Endodermal cell (in vitro differentiated cells): ENCODE measurements at regions not wholly inside any gene's neighbourhood (a gene's known extent, or its start where the extent isn't known, plus 50 kb on each side); places are given as distances from the start of the nearest gene placed in this dataset.
"Not testable (repeated sequence)": the region's sequence is repeated elsewhere in the genome, so short reads cannot be mapped to it uniquely, and the experiment has no call there.

Experiments
- DNase-seq: peaks from one replicate; pipeline ENCODE4 v3.0.0-alpha.2; 2017
- H3K27ac ChIP-seq: 2 replicates; pipeline ENCODE4 v1.5.1; 2013; ENCODE audit warnings: mild to moderate bottlenecking, low read depth, low read length, moderate library complexity
- H3K27me3 ChIP-seq: 2 replicates; pipeline ENCODE4 v1.6.1; 2013; ENCODE audit warnings: mild to moderate bottlenecking, low read length, moderate library complexity; ENCODE audit not compliant: insufficient read depth, control insufficient read depth, poor library complexity, severe bottlenecking
- H3K36me3 ChIP-seq: 2 replicates; pipeline ENCODE4 v1.7.0; 2013; ENCODE audit warnings: mild to moderate bottlenecking, low read length, moderate library complexity; ENCODE audit not compliant: control insufficient read depth, insufficient read depth
- H3K4me1 ChIP-seq: one replicate; pipeline ENCODE4 v1.7.0; 2013; ENCODE audit warnings: low read length; ENCODE audit not compliant: control insufficient read depth, insufficient read depth
- H3K4me3 ChIP-seq: 2 replicates; pipeline ENCODE4 v1.5.1; 2013; ENCODE audit warnings: mild to moderate bottlenecking, low read length, moderate library complexity
- H3K9ac ChIP-seq: 2 replicates; pipeline ENCODE4 v1.6.1; 2013; ENCODE audit warnings: mild to moderate bottlenecking, low read length, moderate library complexity; ENCODE audit not compliant: poor library complexity, severe bottlenecking; ENCODE audit errors: extremely low read depth
- H3K9me3 ChIP-seq: 2 replicates; pipeline ENCODE4 v1.6.1; 2013; ENCODE audit warnings: mild to moderate bottlenecking, low read length, moderate library complexity; ENCODE audit not compliant: control insufficient read depth
- H3K27ac Mint-ChIP-seq: 2 replicates; pipeline ENCODE4 v1.8.0; 2020; ENCODE audit warnings: mixed read lengths
- H3K27me3 Mint-ChIP-seq: 2 replicates; pipeline ENCODE4 v1.8.0; 2021; ENCODE audit warnings: mild to moderate bottlenecking, mixed read lengths; ENCODE audit not compliant: insufficient read depth
- H3K36me3 Mint-ChIP-seq: 2 replicates; pipeline ENCODE4 v1.8.0; 2020; ENCODE audit warnings: low read depth, mixed read lengths
- H3K4me1 Mint-ChIP-seq: 2 replicates; pipeline ENCODE4 v1.8.0; 2020; ENCODE audit warnings: mixed read lengths
- H3K4me3 Mint-ChIP-seq: 2 replicates; pipeline ENCODE4 v1.8.0; 2020; ENCODE audit warnings: mild to moderate bottlenecking, moderate library complexity, mixed read lengths
- H3K9me3 Mint-ChIP-seq: 2 replicates; pipeline ENCODE4 v1.8.0; 2020; ENCODE audit warnings: mild to moderate bottlenecking, mixed read lengths
- CTCF ChIP-seq: fragments of 200-600 bp; sonication (generic); conservative IDR thresholded peaks from 2 replicates; pipeline ENCODE4 v1.5.0; 2021; ENCODE audit warnings: antibody characterized with exemption, mild to moderate bottlenecking
- WGBS, 2 experiments: methylation state at CpG; one replicate each; pipeline versions ENCODE4 v1.1.5 to v1.1.7; 2013; ENCODE audit warnings: missing lambda C conversion rate in 2 of 2, mixed read lengths in 1 of 2; ENCODE audit not compliant: insufficient coverage in 1 of 2, insufficient read length in 1 of 2; 5-methylcytosine and 5-hydroxymethylcytosine counted together

GRCh38 chr20:30610751-30611150, 646.7 kb upstream of the DEFB115 start:
- WGBS, 2 experiments = 82 to 100% methylated on average over 1 to 4 of the region's 4 CpGs
- Histone ChIP-seq H3K27ac (no peak overlapping the region), H3K9me3 (peaks cover 14% of the 10 kb centered on the region), H3K36me3 (no peaks in the 10 kb centered on the region), H3K4me3 (no peak overlapping the region), H3K4me1 (no peaks in the 10 kb centered on the region), H3K9ac (no peak overlapping the region), H3K27me3 (no peaks in the 10 kb centered on the region)
- H3K9me3 Mint-ChIP-seq = peaks cover 96% of the 10 kb centered on the region
- no peak for TF ChIP-seq CTCF
- H3K4me1 Mint-ChIP-seq = no peaks in the 10 kb centered on the region
- no peak for DNase-seq
- no peaks in the 10 kb centered on the region for H3K36me3 Mint-ChIP-seq
- H3K27me3 Mint-ChIP-seq = no peaks in the 10 kb centered on the region
- H3K27ac Mint-ChIP-seq = no peak overlapping the region
- H3K4me3 Mint-ChIP-seq = no peak overlapping the region

- Histone ChIP-seq H3K36me3 (no peaks in the 10 kb centered on the region), H3K4me3 (no peak overlapping the region), H3K4me1 (no peaks in the 10 kb centered on the region), H3K27me3 (no peaks in the 10 kb centered on the region), H3K9ac (no peak overlapping the region), H3K9me3 (peaks cover 13% of the 10 kb centered on the region), H3K27ac (no peak overlapping the region)
- Mint-ChIP-seq H3K27ac (no peak overlapping the region), H3K36me3 (no peaks in the 10 kb centered on the region), H3K4me1 (no peaks in the 10 kb centered on the region), H3K9me3 (peaks cover 96% of the 10 kb centered on the region), H3K27me3 (no peaks in the 10 kb centered on the region), H3K4me3 (no peak overlapping the region)
- DNase-seq = no peak
- WGBS, 2 experiments = 78 to 83% methylated on average over 9 to 15 of the region's 15 CpGs
- no peak for TF ChIP-seq CTCF
These were observed 646.1 kb upstream of the DEFB115 start for GRCh38 chr20:30611239-30611984.

GRCh38 chr20:30612344-30612743, 645.1 kb upstream of the DEFB115 start:
- Histone ChIP-seq H3K9me3 (peaks cover 4% of the 10 kb centered on the region), H3K9ac (no peak overlapping the region), H3K27me3 (no peaks in the 10 kb centered on the region), H3K36me3 (no peaks in the 10 kb centered on the region), H3K4me1 (no peaks in the 10 kb centered on the region), H3K27ac (no peak overlapping the region), H3K4me3 (no peak overlapping the region)
- TF ChIP-seq CTCF = no peak
- no peaks in the 10 kb centered on the region for H3K4me1 Mint-ChIP-seq
- peaks cover 95% of the 10 kb centered on the region for H3K9me3 Mint-ChIP-seq
- no peaks in the 10 kb centered on the region for H3K27me3 Mint-ChIP-seq
- no peaks in the 10 kb centered on the region for H3K36me3 Mint-ChIP-seq
- WGBS, 2 experiments = 86 to 100% methylated on average over 1 of the region's 1 CpG
- H3K27ac Mint-ChIP-seq = no peak overlapping the region
- DNase-seq = no peak
- H3K4me3 Mint-ChIP-seq = no peak overlapping the region

- not testable (repeated sequence) for H3K27me3 Mint-ChIP-seq, H3K27ac ChIP-seq, H3K36me3 ChIP-seq, H3K4me3 Mint-ChIP-seq, H3K9ac ChIP-seq, H3K4me3 ChIP-seq, H3K27me3 ChIP-seq, H3K4me1 ChIP-seq, H3K27ac Mint-ChIP-seq, H3K36me3 Mint-ChIP-seq, H3K4me1 Mint-ChIP-seq, H3K9me3 ChIP-seq, DNase-seq
- 88 to 100% methylated on average over 3 to 4 of the region's 4 CpGs for WGBS, 2 experiments
- H3K9me3 Mint-ChIP-seq = peaks cover 88% of the 10 kb centered on the region
These were observed 636.1 kb upstream of the DEFB115 start for GRCh38 chr20:30621346-30621745.

GRCh38 chr20:30624310-30624709, 633.2 kb upstream of the DEFB115 start:
- not testable (repeated sequence) for H3K4me3 ChIP-seq, H3K4me3 Mint-ChIP-seq, H3K27me3 ChIP-seq, H3K9me3 ChIP-seq, H3K9ac ChIP-seq, H3K27me3 Mint-ChIP-seq, H3K36me3 ChIP-seq, H3K27ac Mint-ChIP-seq, H3K4me1 ChIP-seq, H3K4me1 Mint-ChIP-seq, H3K27ac ChIP-seq, H3K36me3 Mint-ChIP-seq, DNase-seq
- WGBS, 2 experiments = 90% methylated on average over 3 of the region's 3 CpGs; no CpG with 5 or more reads in 1 of the 2 experiments
- peaks cover 89% of the 10 kb centered on the region for H3K9me3 Mint-ChIP-seq
